ENCODE measurements at regions not wholly inside any gene's neighbourhood (a gene's known extent, or its start where the extent isn't known, plus 50 kb on each side); places are given as distances from the start of the nearest gene placed in this dataset.

DNA sequence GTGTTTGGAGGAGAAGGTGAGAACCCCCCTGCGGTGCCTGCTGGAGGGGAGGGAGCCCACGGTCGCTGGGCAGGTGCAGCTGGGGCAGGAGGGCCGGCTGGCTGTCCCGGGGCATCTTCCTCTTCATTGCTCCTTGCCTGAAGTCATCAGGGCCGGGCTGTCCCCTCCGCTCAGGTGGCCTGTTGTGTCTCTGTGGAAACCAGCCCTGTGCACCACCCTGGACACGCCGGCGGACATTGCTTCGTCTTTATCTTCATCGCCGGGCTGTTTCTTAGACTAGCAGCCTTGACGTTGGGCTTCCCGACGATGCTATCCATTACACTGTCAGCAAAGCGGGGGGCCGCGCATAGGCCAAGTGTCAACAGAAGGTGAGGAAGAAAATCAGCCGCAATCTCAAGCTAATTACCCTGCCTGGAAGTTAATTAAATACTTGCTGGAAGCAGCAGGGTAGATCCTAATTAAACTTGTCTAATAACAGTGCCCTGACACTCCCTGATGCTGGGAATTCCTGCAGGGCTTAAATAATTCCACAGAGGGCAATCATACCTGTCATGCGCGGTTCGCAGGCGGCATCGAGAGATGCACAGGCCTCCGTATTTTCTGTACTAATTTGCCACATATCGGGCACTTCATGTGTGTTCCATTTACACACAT, 111.4 kb upstream of the SOX1 start:
- Histone ChIP-seq H3K9ac (ENCODE audit: low read depth, low read length) (no peak overlapping the region), H3K4me1 (ENCODE audit: insufficient read depth, low read length) (no peaks in the 10 kb centered on the region), H3K4me3 (ENCODE audit: low read length) (no peak overlapping the region), H3K27me3 (ENCODE audit: insufficient read depth, low read length) (no peaks in the 10 kb centered on the region), H3K9me3 (ENCODE audit: insufficient read depth, low read depth, low read length) (peaks cover 8% of the 10 kb centered on the region; the same call in 1 of the 2 replicates), H3K36me3 (ENCODE audit: insufficient read depth, low read length) (no peaks in the 10 kb centered on the region), H3K27ac (ENCODE audit: low read depth, low read length) (no peak overlapping the region)
- WGBS = 92% methylated on average over 27 of the region's 27 CpGs

DNA sequence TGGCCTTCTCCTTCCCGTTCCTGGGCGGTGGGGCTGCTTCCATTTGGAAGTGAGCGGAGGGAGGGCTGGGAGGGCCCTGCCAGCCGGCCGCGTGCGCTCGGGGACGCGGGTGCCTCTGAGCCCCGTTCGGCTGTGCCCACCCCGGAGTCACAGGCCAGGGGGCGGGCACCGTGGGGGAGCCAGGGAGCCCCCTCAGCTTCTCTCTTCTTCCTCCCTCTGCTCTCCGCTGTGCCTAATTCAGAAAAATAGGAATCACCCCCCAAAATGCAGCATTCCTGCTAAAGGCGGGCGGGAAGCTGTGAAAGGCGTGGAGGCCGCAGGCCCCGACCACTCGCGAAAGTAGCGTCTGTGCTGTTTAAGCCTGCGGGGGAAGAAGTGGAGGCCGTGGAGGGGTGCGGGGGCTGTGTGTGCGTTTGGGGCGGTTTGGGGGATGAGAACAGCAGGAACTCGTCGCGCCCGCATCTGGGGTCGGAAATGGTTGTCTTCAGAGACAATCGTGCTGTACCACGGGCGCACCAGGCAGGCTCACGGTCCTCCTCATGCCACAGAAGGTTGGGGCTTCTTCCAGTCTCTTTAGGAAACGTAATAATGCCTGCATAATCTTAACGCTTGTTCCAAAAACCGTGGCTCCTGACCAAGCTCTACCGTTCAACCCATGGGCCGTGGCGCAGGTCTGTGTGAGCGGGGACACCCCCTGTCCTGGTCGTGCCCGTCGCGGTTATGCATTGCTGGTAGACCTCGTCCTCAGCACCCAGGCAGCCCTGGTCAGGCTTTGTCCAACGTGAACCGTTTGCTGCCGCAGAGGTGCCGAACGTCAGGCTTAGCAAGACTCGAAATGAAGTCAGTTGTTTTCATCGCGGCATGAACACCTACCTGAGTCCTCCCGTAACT, 110.4 kb upstream of the SOX1 start:
- no peak overlapping the region for H3K27ac ChIP-seq (ENCODE audit: low read depth, low read length)
- no peaks in the 10 kb centered on the region for H3K36me3 ChIP-seq (ENCODE audit: insufficient read depth, low read length)
- H3K9ac ChIP-seq (ENCODE audit: low read depth, low read length) = no peak overlapping the region
- peaks cover under 1% of the 10 kb centered on the region; the same call in 1 of the 2 replicates for H3K9me3 ChIP-seq (ENCODE audit: insufficient read depth, low read depth, low read length)
- H3K4me3 ChIP-seq (ENCODE audit: low read length) = no peak overlapping the region
- no peaks in the 10 kb centered on the region for H3K4me1 ChIP-seq (ENCODE audit: insufficient read depth, low read length)
- no peaks in the 10 kb centered on the region for H3K27me3 ChIP-seq (ENCODE audit: insufficient read depth, low read length)
- 93% methylated on average over 59 of the region's 59 CpGs for WGBS

DNA sequence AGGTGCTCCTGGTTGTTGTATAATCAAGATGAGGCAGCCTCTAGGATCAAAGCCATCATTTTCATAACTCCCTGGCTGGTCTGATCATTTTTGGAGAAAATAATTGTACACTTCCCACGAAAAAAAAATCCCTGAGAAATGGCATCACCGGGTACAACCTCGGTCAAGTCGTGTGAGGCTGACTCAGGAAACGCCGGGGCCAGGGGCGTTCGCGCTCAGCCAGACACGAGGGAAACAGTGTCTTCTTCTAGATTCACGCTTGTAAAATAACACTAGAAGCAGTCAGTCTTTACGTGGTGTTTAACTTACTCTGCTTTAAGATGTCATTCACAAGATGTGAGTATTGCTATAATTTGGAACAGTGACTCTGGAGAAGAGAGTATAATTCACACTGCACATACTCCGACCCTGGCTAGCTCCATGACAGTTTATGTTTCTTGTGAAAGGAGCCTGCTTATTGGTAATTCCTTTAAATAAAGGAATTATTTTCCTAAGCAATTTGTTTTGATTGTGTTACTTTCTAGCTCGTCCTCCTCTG, 109.0 kb upstream of the SOX1 start:
- Histone ChIP-seq H3K36me3 (ENCODE audit: insufficient read depth, low read length) (no peaks in the 10 kb centered on the region), H3K27me3 (ENCODE audit: insufficient read depth, low read length) (no peaks in the 10 kb centered on the region)
- 94% methylated on average over 14 of the region's 14 CpGs for WGBS

DNA sequence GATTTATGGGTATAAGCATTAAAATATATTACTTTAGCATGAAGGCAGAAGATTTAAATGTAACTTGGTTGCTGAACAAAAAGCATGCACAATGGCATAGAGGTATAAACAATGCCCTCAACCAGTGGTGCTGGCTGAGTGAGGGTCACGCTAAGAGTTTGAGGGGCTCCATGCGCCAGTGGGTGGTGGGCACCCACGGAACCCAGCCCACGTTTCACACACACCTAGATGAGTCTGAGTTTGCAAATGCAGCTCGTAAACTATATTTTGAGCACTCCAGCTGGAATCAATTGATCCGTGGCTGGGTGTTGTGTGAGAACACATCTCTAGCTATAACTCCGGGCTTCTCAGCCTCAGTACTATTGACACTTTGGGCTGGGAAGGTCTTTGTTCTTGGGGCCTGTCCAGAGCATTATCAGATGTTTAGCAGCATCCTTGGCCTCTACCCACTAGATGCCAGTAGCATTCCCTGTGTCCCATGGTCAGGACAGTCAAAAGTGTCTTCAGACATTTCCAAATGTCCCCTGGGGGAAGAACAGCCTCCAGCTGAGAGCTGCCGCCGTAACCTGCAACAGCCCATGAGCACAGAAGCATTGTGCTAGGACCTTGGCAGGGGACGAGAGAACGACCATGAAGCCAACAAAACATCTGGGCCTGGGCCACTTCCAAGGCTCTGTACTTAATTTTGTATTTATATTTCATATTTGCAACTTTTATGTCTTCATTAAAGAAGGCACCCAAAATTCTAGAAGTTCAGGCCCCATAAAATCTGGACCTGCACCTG, 108.1 kb upstream of the SOX1 start:
- H3K4me3 ChIP-seq (ENCODE audit: low read length) = no peak overlapping the region
- no peaks in the 10 kb centered on the region for H3K27me3 ChIP-seq (ENCODE audit: insufficient read depth, low read length)
- H3K4me1 ChIP-seq (ENCODE audit: insufficient read depth, low read length) = no peaks in the 10 kb centered on the region
- no peak overlapping the region for H3K9ac ChIP-seq (ENCODE audit: low read depth, low read length)
- WGBS = 96% methylated on average over 11 of the region's 11 CpGs
- no peaks in the 10 kb centered on the region for H3K9me3 ChIP-seq (ENCODE audit: insufficient read depth, low read depth, low read length)
- H3K27ac ChIP-seq (ENCODE audit: low read depth, low read length) = no peak overlapping the region
- no peaks in the 10 kb centered on the region for H3K36me3 ChIP-seq (ENCODE audit: insufficient read depth, low read length)

More for the DNA sequence above, 109.0 kb upstream of the SOX1 start:
- no peaks in the 10 kb centered on the region for H3K4me1 ChIP-seq (ENCODE audit: insufficient read depth, low read length)
- H3K27ac ChIP-seq (ENCODE audit: low read depth, low read length) = no peak overlapping the region
- H3K4me3 ChIP-seq (ENCODE audit: low read length) = no peak overlapping the region
- H3K9me3 ChIP-seq (ENCODE audit: insufficient read depth, low read depth, low read length) = no peaks in the 10 kb centered on the region
- H3K9ac ChIP-seq (ENCODE audit: low read depth, low read length) = no peak overlapping the region

DNA sequence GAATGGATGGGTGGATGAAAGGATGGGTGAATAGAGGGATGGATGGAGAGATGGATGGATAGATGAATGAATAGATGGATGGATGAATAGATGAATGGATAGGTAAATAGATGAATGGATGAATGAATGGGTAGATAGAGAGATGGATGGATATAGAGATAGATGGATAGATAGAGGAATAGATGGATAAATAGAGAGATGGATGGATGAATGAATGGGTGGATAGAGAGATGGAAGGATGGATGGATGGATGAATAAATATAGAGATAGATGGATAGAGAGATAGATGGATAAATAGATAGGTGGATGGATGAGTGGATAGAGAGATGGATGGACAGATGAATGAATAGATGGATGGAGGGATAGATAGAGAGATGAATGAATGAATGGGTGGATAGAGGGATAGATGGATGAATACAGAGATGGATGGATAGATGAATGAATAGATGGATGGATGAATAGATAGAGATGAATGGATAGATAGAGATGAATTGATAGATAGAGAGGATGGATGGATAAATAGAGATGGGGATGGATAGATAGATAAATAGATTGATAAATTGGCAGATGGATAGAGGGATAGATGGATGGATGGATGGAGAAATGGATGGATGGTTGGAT, 106.7 kb upstream of the SOX1 start:
- Histone ChIP-seq H3K9ac (ENCODE audit: low read depth, low read length) (no peak overlapping the region), H3K27me3 (ENCODE audit: insufficient read depth, low read length) (no peaks in the 10 kb centered on the region)

DNA sequence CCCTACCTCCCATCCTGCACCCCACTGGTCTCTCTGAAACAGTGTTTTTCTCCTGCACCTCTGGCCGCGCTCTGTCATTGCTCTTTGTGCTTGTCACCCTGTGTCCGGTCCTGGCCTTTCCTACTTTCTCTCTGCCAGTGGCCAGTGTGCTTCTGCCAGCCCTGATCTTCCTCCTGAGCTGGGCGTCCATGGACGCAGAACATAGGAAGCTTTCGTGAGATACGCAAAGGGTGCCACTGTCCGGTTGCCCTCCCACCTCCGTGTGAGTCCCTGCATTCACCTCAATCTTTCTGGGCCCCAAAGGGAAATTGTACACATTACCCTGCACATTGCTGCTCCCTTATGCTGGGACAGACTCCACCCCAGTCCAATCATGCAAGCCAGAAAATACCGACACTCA, 105.7 kb upstream of the SOX1 start:
- no peaks in the 10 kb centered on the region for H3K36me3 ChIP-seq (ENCODE audit: insufficient read depth, low read length)
- no peaks in the 10 kb centered on the region for H3K9me3 ChIP-seq (ENCODE audit: insufficient read depth, low read depth, low read length)

More for the DNA sequence above, 106.7 kb upstream of the SOX1 start:
- H3K4me1 ChIP-seq (ENCODE audit: insufficient read depth, low read length) = no peaks in the 10 kb centered on the region
- no peak overlapping the region for H3K27ac ChIP-seq (ENCODE audit: low read depth, low read length)
- no peaks in the 10 kb centered on the region for H3K36me3 ChIP-seq (ENCODE audit: insufficient read depth, low read length)
- no peaks in the 10 kb centered on the region for H3K9me3 ChIP-seq (ENCODE audit: insufficient read depth, low read depth, low read length)
- H3K4me3 ChIP-seq (ENCODE audit: low read length) = no peak overlapping the region

DNA sequence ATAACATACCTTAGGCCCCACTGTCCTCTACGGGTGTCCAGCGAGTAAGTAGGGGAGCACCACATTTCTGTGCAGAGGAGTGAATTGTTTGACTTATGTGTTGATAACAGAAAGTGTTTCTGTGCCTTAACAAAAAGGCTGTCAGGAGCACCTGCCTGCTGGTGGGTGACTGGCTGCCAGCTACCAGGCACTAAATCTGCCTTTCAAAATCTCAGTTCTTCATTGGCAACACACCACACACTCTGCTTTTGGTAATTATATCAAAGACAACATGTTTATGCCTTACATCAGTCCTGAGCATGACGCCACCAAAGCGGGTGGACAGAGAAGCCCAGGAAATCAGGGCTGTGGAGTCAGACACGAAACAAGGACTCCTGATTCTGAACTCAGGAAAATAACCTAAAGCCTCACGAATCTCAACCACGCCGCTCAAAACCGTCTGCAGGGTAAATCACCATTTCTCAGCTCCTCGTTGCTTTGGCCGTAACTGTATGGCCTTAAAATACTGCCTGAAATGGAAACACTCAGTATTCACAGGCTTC, 105.2 kb upstream of the SOX1 start:
- 96% methylated on average over 11 of the region's 11 CpGs for WGBS
- Histone ChIP-seq H3K36me3 (ENCODE audit: insufficient read depth, low read length) (no peaks in the 10 kb centered on the region), H3K4me1 (ENCODE audit: insufficient read depth, low read length) (no peaks in the 10 kb centered on the region), H3K9me3 (ENCODE audit: insufficient read depth, low read depth, low read length) (no peaks in the 10 kb centered on the region), H3K9ac (ENCODE audit: low read depth, low read length) (no peak overlapping the region), H3K4me3 (ENCODE audit: low read length) (no peak overlapping the region), H3K27ac (ENCODE audit: low read depth, low read length) (no peak overlapping the region), H3K27me3 (ENCODE audit: insufficient read depth, low read length) (no peaks in the 10 kb centered on the region)

More for the DNA sequence above, 105.7 kb upstream of the SOX1 start:
- Histone ChIP-seq H3K27ac (ENCODE audit: low read depth, low read length) (no peak overlapping the region), H3K4me3 (ENCODE audit: low read length) (no peak overlapping the region), H3K27me3 (ENCODE audit: insufficient read depth, low read length) (no peaks in the 10 kb centered on the region), H3K9ac (ENCODE audit: low read depth, low read length) (no peak overlapping the region), H3K4me1 (ENCODE audit: insufficient read depth, low read length) (no peaks in the 10 kb centered on the region)
- 94% methylated on average over 10 of the region's 10 CpGs for WGBS

DNA sequence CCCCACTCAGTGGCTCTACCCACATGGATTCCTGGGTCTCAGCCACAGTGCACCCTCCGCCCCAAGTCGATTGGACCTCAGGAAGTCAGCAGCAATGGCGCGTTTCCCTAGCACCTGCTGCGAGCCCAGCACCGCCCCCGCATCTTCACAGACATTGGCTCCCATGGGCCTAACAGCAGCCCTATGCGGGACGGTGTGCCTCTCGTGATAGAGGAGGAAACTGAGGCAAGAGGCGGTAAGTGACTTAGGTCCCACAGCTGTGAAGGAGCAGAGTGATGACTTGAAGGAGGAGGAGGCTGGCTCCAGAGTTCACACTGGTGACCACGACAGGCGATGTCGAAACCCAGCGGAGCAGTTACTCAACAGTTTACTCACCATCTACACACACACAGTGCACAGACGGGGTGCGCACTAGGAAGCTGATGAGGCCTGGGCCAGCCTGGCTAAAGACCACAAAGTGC, 104.5 kb upstream of the SOX1 start:
- Histone ChIP-seq H3K4me3 (ENCODE audit: low read length) (no peak overlapping the region), H3K9me3 (ENCODE audit: insufficient read depth, low read depth, low read length) (no peaks in the 10 kb centered on the region), H3K36me3 (ENCODE audit: insufficient read depth, low read length) (no peaks in the 10 kb centered on the region), H3K9ac (ENCODE audit: low read depth, low read length) (no peak overlapping the region), H3K27ac (ENCODE audit: low read depth, low read length) (no peak overlapping the region), H3K27me3 (ENCODE audit: insufficient read depth, low read length) (no peaks in the 10 kb centered on the region), H3K4me1 (ENCODE audit: insufficient read depth, low read length) (no peaks in the 10 kb centered on the region)
- WGBS = 95% methylated on average over 17 of the region's 17 CpGs

DNA sequence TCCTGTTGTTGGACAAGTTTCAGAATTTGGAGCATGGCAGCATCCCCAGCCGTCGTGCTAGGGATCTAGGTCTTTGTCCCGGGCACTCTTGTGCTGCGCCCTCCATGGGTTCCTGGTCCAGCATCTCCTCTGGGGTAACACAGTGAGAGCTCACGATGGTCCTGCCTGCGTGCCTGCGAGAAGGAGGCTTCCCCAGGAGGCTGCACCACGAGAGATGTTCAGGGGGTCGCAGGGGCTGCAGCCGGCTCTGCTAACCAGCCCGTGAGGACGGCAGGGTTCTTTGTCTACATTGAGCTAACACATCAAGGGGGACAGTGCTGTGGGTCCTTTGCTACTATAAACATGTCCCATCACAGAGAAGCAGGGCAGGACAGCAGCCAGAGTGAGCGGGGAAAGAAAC, 103.9 kb upstream of the SOX1 start:
- H3K9me3 ChIP-seq (ENCODE audit: insufficient read depth, low read depth, low read length) = no peaks in the 10 kb centered on the region
- H3K9ac ChIP-seq (ENCODE audit: low read depth, low read length) = no peak overlapping the region
- H3K27ac ChIP-seq (ENCODE audit: low read depth, low read length) = no peak overlapping the region
- H3K4me1 ChIP-seq (ENCODE audit: insufficient read depth, low read length) = no peaks in the 10 kb centered on the region
- WGBS = 95% methylated on average over 13 of the region's 13 CpGs
- H3K4me3 ChIP-seq (ENCODE audit: low read length) = no peak overlapping the region
- no peaks in the 10 kb centered on the region for H3K27me3 ChIP-seq (ENCODE audit: insufficient read depth, low read length)
- H3K36me3 ChIP-seq (ENCODE audit: insufficient read depth, low read length) = no peaks in the 10 kb centered on the region

DNA sequence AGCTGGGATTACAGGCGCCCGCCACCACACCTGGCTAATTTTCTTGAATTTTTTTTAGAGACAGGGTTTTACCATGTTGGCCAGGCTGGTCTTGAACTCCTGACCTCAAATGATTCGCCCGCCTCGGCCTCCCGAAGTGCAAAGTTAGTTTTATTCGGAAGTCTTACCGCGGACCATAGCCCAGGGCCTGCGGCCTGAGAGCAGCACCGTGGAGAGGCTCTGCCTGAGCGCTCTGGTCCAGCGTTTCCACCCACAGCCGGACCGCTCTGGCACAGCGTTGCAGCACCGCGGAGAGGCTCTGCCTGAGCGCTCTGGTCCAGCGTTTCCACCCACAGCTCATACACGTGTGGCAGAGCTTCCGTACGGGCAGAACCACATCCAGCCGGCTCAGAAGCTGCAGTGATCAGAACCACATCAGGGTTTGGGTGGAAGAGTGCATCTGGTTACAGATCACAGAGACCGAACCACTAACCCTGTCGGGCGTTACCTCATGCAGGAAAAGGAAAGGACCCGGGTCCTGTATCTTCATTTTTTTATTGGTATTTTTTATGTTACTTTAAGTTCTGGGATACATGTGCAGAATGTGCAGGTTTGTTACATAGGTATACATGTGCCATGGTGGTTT, 102.4 kb upstream of the SOX1 start:
- WGBS = 98% methylated on average over 28 of the region's 28 CpGs
- no peaks in the 10 kb centered on the region for H3K9me3 ChIP-seq (ENCODE audit: insufficient read depth, low read depth, low read length)
- no peak overlapping the region for H3K9ac ChIP-seq (ENCODE audit: low read depth, low read length)
- H3K36me3 ChIP-seq (ENCODE audit: insufficient read depth, low read length) = no peaks in the 10 kb centered on the region
- H3K4me1 ChIP-seq (ENCODE audit: insufficient read depth, low read length) = no peaks in the 10 kb centered on the region
- no peak overlapping the region for H3K4me3 ChIP-seq (ENCODE audit: low read length)
- H3K27me3 ChIP-seq (ENCODE audit: insufficient read depth, low read length) = no peaks in the 10 kb centered on the region
- H3K27ac ChIP-seq (ENCODE audit: low read depth, low read length) = no peak overlapping the region

Data from HUES64 (cell line).